GM18873 (cell line): ENCODE measurements at regions not wholly inside any gene's neighbourhood (a gene's known extent, or its start where the extent isn't known, plus 50 kb on each side); places are given as distances from the start of the nearest gene placed in this dataset.

Source experiments
- ATAC-seq: cut with Tn5 transposase; IDR thresholded peaks from one replicate; pipeline ENCODE4 v1.9.1; 2021; ENCODE audit warnings: mild to moderate bottlenecking, moderate library complexity, moderate number of reproducible peaks; ENCODE audit not compliant: unreplicated experiment, low FRiP score

GRCh38 chr5:123819386-123819785 is 307.4 kb downstream of the CSNK1G3 start:
- ATAC-seq, result no peak

GRCh38 chr5:123817267-123817666 is 305.3 kb downstream of the CSNK1G3 start:
- ATAC-seq, result no peak

GRCh38 chr5:123814801-123815470 is 303.0 kb downstream of the CSNK1G3 start:
- no peak for ATAC-seq

GRCh38 chr5:123813937-123814624 is 302.1 kb downstream of the CSNK1G3 start:
- ATAC-seq, result no peak

- ATAC-seq, result no peak
Measured at GRCh38 chr5:123813264-123813663, 301.3 kb downstream of the CSNK1G3 start.

GRCh38 chr5:123811831-123812230 is 299.9 kb downstream of the CSNK1G3 start:
- no peak for ATAC-seq

GRCh38 chr5:123810746-123811340 is 298.9 kb downstream of the CSNK1G3 start:
- ATAC-seq, result no peak

GRCh38 chr5:123810253-123810652 is 298.3 kb downstream of the CSNK1G3 start:
- ATAC-seq, result no peak

GRCh38 chr5:123809594-123810221 is 297.7 kb downstream of the CSNK1G3 start:
- ATAC-seq, result no peak

- no peak for ATAC-seq
Measured at GRCh38 chr5:123808461-123809380, 296.7 kb downstream of the CSNK1G3 start.

- ATAC-seq, result no peak
Measured at GRCh38 chr5:123807177-123807945, 295.4 kb downstream of the CSNK1G3 start.

- no peak for ATAC-seq
Measured at GRCh38 chr5:123806644-123807043, 294.7 kb downstream of the CSNK1G3 start.

- ATAC-seq, result no peak
Measured at GRCh38 chr5:123805300-123805699, 293.3 kb downstream of the CSNK1G3 start.

- no peak for ATAC-seq
Measured at GRCh38 chr5:123803359-123803758, 291.4 kb downstream of the CSNK1G3 start.

GRCh38 chr5:123802298-123802951 is 290.4 kb downstream of the CSNK1G3 start:
- ATAC-seq, result no peak

- no peak for ATAC-seq
Measured at GRCh38 chr5:123800640-123801039, 288.7 kb downstream of the CSNK1G3 start.

GRCh38 chr5:123795688-123796087 is 283.7 kb downstream of the CSNK1G3 start:
- no peak for ATAC-seq

- ATAC-seq, result no peak
Measured at GRCh38 chr5:123790226-123790625, 278.2 kb downstream of the CSNK1G3 start.

- no peak for ATAC-seq
Measured at GRCh38 chr5:123787635-123788034, 275.7 kb downstream of the CSNK1G3 start.
